Liver (tissue), 7 donors: ENCODE measurements at regions not wholly inside any gene's neighbourhood (a gene's known extent, or its start where the extent isn't known, plus 50 kb on each side); places are given as distances from the start of the nearest gene placed in this dataset.

Source experiments
- DNase-seq: peaks from one replicate; pipeline ENCODE4 v3.0.0-alpha.2; 2017; ENCODE audit warnings: low spot score
- H3K27ac ChIP-seq, 2 donors: one replicate each; pipeline ENCODE4 v1.7.0; 2013; ENCODE audit warnings: inconsistent platforms in 2 of 2, low read length in 2 of 2, control low read depth in 1 of 2, low read depth in 1 of 2, mild to moderate bottlenecking in 1 of 2
- H3K27me3 ChIP-seq, 4 donors: one replicate each; pipeline versions ENCODE4 v1.6.1 to v1.7.0; 2013; ENCODE audit warnings: low read length in 3 of 4, inconsistent platforms in 1 of 4, mild to moderate bottlenecking in 1 of 4, moderate library complexity in 1 of 4; ENCODE audit not compliant: control insufficient read depth in 4 of 4, insufficient read depth in 4 of 4
- H3K36me3 ChIP-seq, 4 donors: one replicate each; pipeline versions ENCODE4 v1.6.1 to v1.7.0; 2013; ENCODE audit warnings: low read length in 3 of 4, mild to moderate bottlenecking in 3 of 4, low read depth in 1 of 4, moderate library complexity in 1 of 4; ENCODE audit not compliant: control insufficient read depth in 4 of 4, insufficient read depth in 3 of 4
- H3K4me1 ChIP-seq, 4 donors: one replicate each; pipeline versions ENCODE4 v1.6.1 to v1.7.0; 2013; ENCODE audit warnings: low read length in 3 of 4, mild to moderate bottlenecking in 3 of 4, moderate library complexity in 1 of 4; ENCODE audit not compliant: control insufficient read depth in 4 of 4, insufficient read depth in 4 of 4
- H3K4me3 ChIP-seq, 3 donors: one replicate each; pipeline versions ENCODE4 v1.6.1 to v1.7.0; 2013; ENCODE audit warnings: low read length in 3 of 3, control low read depth in 1 of 3, low read depth in 1 of 3, mild to moderate bottlenecking in 1 of 3
- H3K9ac ChIP-seq, 2 donors: one replicate each; pipeline ENCODE4 v1.7.0; 2013; ENCODE audit warnings: low read length in 2 of 2, mild to moderate bottlenecking in 2 of 2, moderate library complexity in 2 of 2, control low read depth in 1 of 2, low read depth in 1 of 2
- H3K9me3 ChIP-seq, 4 donors: one replicate each; pipeline versions ENCODE4 v1.6.1 to v1.7.0; 2013; ENCODE audit warnings: low read length in 3 of 4; ENCODE audit not compliant: control insufficient read depth in 4 of 4
- EGR1 ChIP-seq, 2 donors: IDR thresholded peaks; 2 replicates each; pipeline ENCODE4 v1.6.1; 2016 to 2018; ENCODE audit warnings: antibody characterized with exemption in 2 of 2, low read depth in 2 of 2
- FOXA1 ChIP-seq: IDR thresholded peaks from 2 replicates; pipeline ENCODE4 v1.6.1; 2016; ENCODE audit warnings: antibody characterized with exemption
- HNF4A ChIP-seq, 2 donors: conservative IDR thresholded peaks; 2 replicates each; pipeline ENCODE4 v1.6.1; 2016; ENCODE audit warnings: antibody characterized with exemption in 2 of 2, mild to moderate bottlenecking in 2 of 2
- JUND ChIP-seq, 2 donors: IDR thresholded peaks; 2 replicates each; pipeline ENCODE4 v1.6.1; 2016; ENCODE audit warnings: antibody characterized with exemption in 2 of 2
- MAX ChIP-seq: IDR thresholded peaks from 2 replicates; pipeline ENCODE4 v1.6.1; 2016; ENCODE audit warnings: antibody characterized with exemption
- NR2F2 ChIP-seq: IDR thresholded peaks from 2 replicates; pipeline ENCODE4 v1.6.1; 2016; ENCODE audit warnings: antibody characterized with exemption
- REST ChIP-seq: IDR thresholded peaks from 2 replicates; pipeline ENCODE4 v1.6.1; 2016; ENCODE audit warnings: antibody characterized with exemption, mild to moderate bottlenecking
- RXRA ChIP-seq, 2 donors: IDR thresholded peaks; 2 replicates each; pipeline ENCODE4 v1.6.1; 2017 to 2018; ENCODE audit warnings: antibody characterized with exemption in 2 of 2, mild to moderate bottlenecking in 1 of 2
- SP1 ChIP-seq: IDR thresholded peaks from 2 replicates; pipeline ENCODE4 v1.6.1; 2018; ENCODE audit warnings: antibody characterized with exemption, mild to moderate bottlenecking
- ZBTB33 ChIP-seq: IDR thresholded peaks from 2 replicates; pipeline ENCODE4 v1.6.1; 2016; ENCODE audit warnings: antibody characterized with exemption
- WGBS: extraction: QIAGEN DNeasy Blood & Tissue Kit; methylation state at CpG from one replicate; pipeline ENCODE4 v1.1.7; 2013; 5-methylcytosine and 5-hydroxymethylcytosine counted together
- donor health status: healthy.
- donor health status: healthy.
- donor health status: healthy.
- donor health status: healthy.

GRCh38 chr11:119520400-119520799 lies 97.4 kb upstream of the THY1 start:
- Histone ChIP-seq H3K27ac (no peak overlapping the region), H3K9me3 (no peaks in the 10 kb centered on the region), H3K4me1 (no peaks in the 10 kb centered on the region), H3K9ac (no peak overlapping the region), H3K36me3 (no peaks in the 10 kb centered on the region), H3K4me3 (no peak overlapping the region), H3K27me3 (no peaks in the 10 kb centered on the region)
- 89% methylated on average over 1 of the region's 1 CpG for WGBS
- no peak for DNase-seq
- TF ChIP-seq MAX, result no peak
- TF ChIP-seq REST, result no peak
- TF ChIP-seq FOXA1, result no peak
- no peak for TF ChIP-seq SP1
- TF ChIP-seq ZBTB33, result no peak

GRCh38 chr11:119519796-119520195 lies 96.8 kb upstream of the THY1 start:
- no peak overlapping the region for H3K4me3 ChIP-seq
- no peak overlapping the region for H3K27ac ChIP-seq
- no peaks in the 10 kb centered on the region for H3K9me3 ChIP-seq
- no peaks in the 10 kb centered on the region for H3K36me3 ChIP-seq
- H3K27me3 ChIP-seq, result no peaks in the 10 kb centered on the region
- WGBS, result 67% methylated on average over 5 of the region's 5 CpGs
- no peaks in the 10 kb centered on the region for H3K4me1 ChIP-seq
- H3K9ac ChIP-seq, result no peak overlapping the region
- TF ChIP-seq REST, result no peak
- no peak for TF ChIP-seq FOXA1
- TF ChIP-seq RXRA (IDR thresholded peaks at IDR 0.05), result no peak
- TF ChIP-seq EGR1 (IDR thresholded peaks at IDR 0.05; ENCODE audit: low read depth in 2 of 2), result no peak
- TF ChIP-seq NR2F2, result no peak
- no peak for TF ChIP-seq SP1
- no peak for TF ChIP-seq HNF4A (conservative IDR thresholded peaks at IDR 0.05)
- TF ChIP-seq ZBTB33, result no peak
- TF ChIP-seq JUND (IDR thresholded peaks at IDR 0.05), result no peak
- no peak for DNase-seq
